ENCODE measurements at regions not wholly inside any gene's neighbourhood (a gene's known extent, or its start where the extent isn't known, plus 50 kb on each side); places are given as distances from the start of the nearest gene placed in this dataset.

GRCh38 chr6:40973304-40973703, 65.7 kb downstream of the UNC5CL start:
- TF ChIP-seq EZH2 (IDR thresholded peaks at IDR 0.05; ENCODE audit: borderline replicate concordance, low read length) = no peak
- TF ChIP-seq CTCF (conservative IDR thresholded peaks at IDR 0.05 in 1 of 2, IDR thresholded peaks at IDR 0.05 in 1 of 2; ENCODE audit: extremely low read depth in 1 of 2, insufficient read depth in 1 of 2, low read depth in 1 of 2, low read length in 2 of 2) = no peak

Data from mammary epithelial cell (primary cell).